SK-N-SH (cell line): ENCODE measurements at regions not wholly inside any gene's neighbourhood (a gene's known extent, or its start where the extent isn't known, plus 50 kb on each side); places are given as distances from the start of the nearest gene placed in this dataset.

Source experiments
- CTCF ChIA-PET: fragments of 300-600, 350-600 bp; formaldehyde crosslinking; extraction: SDS; loops from one replicate; lab custom pipeline; 2021; lab: Yijun Ruan, JAX
- POLR2A ChIA-PET: fragments of 350-600 bp; sonication (Branson Sonifier 250); formaldehyde crosslinking; extraction: SDS; loops from one replicate; lab custom pipeline; 2020; ENCODE audit warnings: antibody characterized with exemption, inconsistent platforms; lab: Yijun Ruan, JAX
- DNase-seq: peaks from one replicate; pipeline ENCODE4 v3.0.0; 2012
- H2AFZ ChIP-seq: fragments of 200-600 bp; sonication (generic); 2 replicates; pipeline ENCODE4 v1.8.1; 2016; ENCODE audit warnings: antibody characterized with exemption, mild to moderate bottlenecking, low read depth
- H3F3A ChIP-seq: fragments of 200-600 bp; sonication (generic); replicated peaks from 2 replicates; pipeline ENCODE3; 2016; ENCODE audit warnings: antibody characterized with exemption, mild to moderate bottlenecking; ENCODE audit not compliant: insufficient read depth
- H3K27ac ChIP-seq, 2 experiments: fragments of 200-500 bp in 1 of 2; fragments of 200-600 bp in 1 of 2; sonication (Bioruptor generic) in 1 of 2; sonication (generic), shearing (Covaris generic) in 1 of 2; 2 replicates each; pipeline versions ENCODE4 v1.5.1 to v1.6.1; 2014 to 2016; ENCODE audit warnings: low read depth in 2 of 2, inconsistent platforms in 1 of 2, low read length in 1 of 2, mild to moderate bottlenecking in 1 of 2, mixed read lengths in 1 of 2
- H3K27me3 ChIP-seq: fragments of 200-600 bp; sonication (generic), shearing (Covaris generic); 2 replicates; pipeline ENCODE4 v1.6.1; 2016; ENCODE audit warnings: mixed run types; ENCODE audit not compliant: insufficient read depth
- H3K36me3 ChIP-seq, 2 experiments: fragments of 200-500 bp in 1 of 2; fragments of 200-600 bp in 1 of 2; sonication (Bioruptor generic) in 1 of 2; sonication (generic) in 1 of 2; replicated peaks in 1 of 2; 2 replicates each; pipeline versions ENCODE3 to v1.5.1; 2014 to 2016; ENCODE audit warnings: low read length in 1 of 2, mild to moderate bottlenecking in 1 of 2; ENCODE audit not compliant: insufficient read depth in 2 of 2, control insufficient read depth in 1 of 2
- H3K4me1 ChIP-seq, 2 experiments: fragments of 200-500 bp in 1 of 2; fragments of 200-600 bp in 1 of 2; sonication (Bioruptor generic) in 1 of 2; sonication (generic), shearing (Covaris generic) in 1 of 2; 2 replicates each; pipeline versions ENCODE4 v1.5.1 to v1.6.1; 2014 to 2016; ENCODE audit warnings: low read depth in 1 of 2, low read length in 1 of 2, mixed run types in 1 of 2; ENCODE audit not compliant: insufficient read depth in 2 of 2, control insufficient read depth in 1 of 2
- H3K4me2 ChIP-seq: fragments of 200-600 bp; sonication (generic), shearing (Covaris generic); 2 replicates; pipeline ENCODE4 v1.6.1; 2017; ENCODE audit warnings: mixed run types
- H3K4me3 ChIP-seq, 2 experiments: fragments of 200-500 bp in 1 of 2; fragments of 200-600 bp in 1 of 2; sonication (Bioruptor generic) in 1 of 2; sonication (generic), shearing (Covaris generic) in 1 of 2; 2 replicates each; pipeline versions ENCODE4 v1.5.1 to v1.8.1; 2014 to 2016; ENCODE audit warnings: low read depth in 2 of 2, inconsistent platforms in 1 of 2, low read length in 1 of 2, mild to moderate bottlenecking in 1 of 2, mixed read lengths in 1 of 2, moderate library complexity in 1 of 2
- H3K79me2 ChIP-seq: fragments of 200-600 bp; sonication (generic); 2 replicates; pipeline ENCODE4 v1.8.1; 2017; ENCODE audit warnings: mild to moderate bottlenecking; ENCODE audit not compliant: insufficient read depth
- H3K9ac ChIP-seq: fragments of 200-600 bp; sonication (generic); 2 replicates; pipeline ENCODE4 v1.6.1; 2017; ENCODE audit warnings: mixed run types
- H3K9me2 ChIP-seq: fragments of 200-600 bp; sonication (generic); 2 replicates; pipeline ENCODE4 v1.6.1; 2017; ENCODE audit warnings: mixed run types
- H3K9me3 ChIP-seq: fragments of 200-600 bp; sonication (generic); 2 replicates; pipeline ENCODE4 v1.6.1; 2017; ENCODE audit warnings: mixed run types, mild to moderate bottlenecking, moderate library complexity
- H4K20me1 ChIP-seq: fragments of 200-600 bp; sonication (generic); 2 replicates; pipeline ENCODE4 v1.6.1; 2017; ENCODE audit warnings: mild to moderate bottlenecking, mixed run types; ENCODE audit not compliant: insufficient read depth
- ELF1 ChIP-seq: IDR thresholded peaks from 2 replicates; pipeline ENCODE4 v1.4.0; 2012
- EZH2phosphoT487 ChIP-seq: fragments of 200-600 bp; sonication (generic); IDR thresholded peaks from 2 replicates; pipeline ENCODE4 v1.6.1; 2017; ENCODE audit warnings: low read depth, mixed run types, mild to moderate bottlenecking, antibody characterized with exemption, moderate library complexity, borderline replicate concordance
- FOXJ3 ChIP-seq: sonication (generic); formaldehyde crosslinking; IDR thresholded peaks from 2 replicates; pipeline ENCODE4 v1.5.1; 2020; ENCODE audit warnings: mild to moderate bottlenecking, missing genetic modification reagents
- FOXM1 ChIP-seq: IDR thresholded peaks from 2 replicates; pipeline ENCODE4 v1.4.0; 2012; ENCODE audit warnings: low read depth, mild to moderate bottlenecking
- GABPA ChIP-seq: IDR thresholded peaks from 2 replicates; pipeline ENCODE4 v1.4.0; 2012; ENCODE audit warnings: low read depth, mild to moderate bottlenecking
- JUND ChIP-seq: IDR thresholded peaks from 2 replicates; pipeline ENCODE4 v1.4.0; 2012
- MEF2A ChIP-seq: IDR thresholded peaks from 2 replicates; pipeline ENCODE4 v1.4.0; 2012; ENCODE audit warnings: low read depth, borderline replicate concordance
- MXI1 ChIP-seq: IDR thresholded peaks from 2 replicates; pipeline ENCODE4 v1.6.1; 2012; ENCODE audit warnings: mild to moderate bottlenecking, low read depth, low read length, improper control_type of control experiment
- RAD21 ChIP-seq: IDR thresholded peaks from 2 replicates; pipeline ENCODE4 v1.6.1; 2012; ENCODE audit warnings: mild to moderate bottlenecking, low read length
- RFX5 ChIP-seq: IDR thresholded peaks from 2 replicates; pipeline ENCODE4 v1.6.1; 2012; ENCODE audit warnings: mild to moderate bottlenecking, improper control_type of control experiment, low read length
- SIN3A ChIP-seq: IDR thresholded peaks from 2 replicates; pipeline ENCODE4 v1.6.1; 2012; ENCODE audit warnings: low read depth, mild to moderate bottlenecking, low read length, moderate library complexity, borderline replicate concordance
- SMC3 ChIP-seq: IDR thresholded peaks from 2 replicates; pipeline ENCODE4 v1.6.1; 2012; ENCODE audit warnings: low read depth, low read length, improper control_type of control experiment
- TAF1 ChIP-seq: IDR thresholded peaks from 2 replicates; pipeline ENCODE4 v1.6.1; 2012; ENCODE audit warnings: low read depth, mild to moderate bottlenecking, low read length, moderate library complexity, borderline replicate concordance
- TEAD4 ChIP-seq: IDR thresholded peaks from 2 replicates; pipeline ENCODE4 v1.4.0; 2012; ENCODE audit warnings: mild to moderate bottlenecking, borderline replicate concordance; ENCODE audit not compliant: insufficient read depth
- WGBS: methylation state at CpG from one replicate; pipeline ENCODE4 v1.1.6; 2017; ENCODE audit warnings: low lambda C conversion rate; 5-methylcytosine and 5-hydroxymethylcytosine counted together
- TF ChIP-seq, protein P1 (sequence below): IDR thresholded peaks from 2 replicates; pipeline ENCODE4 v1.4.0; 2012; ENCODE audit warnings: low read depth, borderline replicate concordance
- TF ChIP-seq, protein P2 (sequence below): IDR thresholded peaks from 2 replicates; pipeline ENCODE4 v1.4.0; 2012; ENCODE audit warnings: low read depth, borderline replicate concordance
- TF ChIP-seq, protein P3 (sequence below): IDR thresholded peaks from 2 replicates; pipeline ENCODE4; 2012
- TF ChIP-seq, protein P4 (sequence below): fragments of 150-350 bp; IDR thresholded peaks from 2 replicates; pipeline ENCODE4 v1.6.1; 2016; ENCODE audit warnings: mild to moderate bottlenecking, low read depth, low read length
- TF ChIP-seq, protein P5 (sequence below): IDR thresholded peaks from 2 replicates; pipeline ENCODE4 v1.6.1; 2012; ENCODE audit warnings: mild to moderate bottlenecking, low read depth, low read length, moderate library complexity

DNA sequence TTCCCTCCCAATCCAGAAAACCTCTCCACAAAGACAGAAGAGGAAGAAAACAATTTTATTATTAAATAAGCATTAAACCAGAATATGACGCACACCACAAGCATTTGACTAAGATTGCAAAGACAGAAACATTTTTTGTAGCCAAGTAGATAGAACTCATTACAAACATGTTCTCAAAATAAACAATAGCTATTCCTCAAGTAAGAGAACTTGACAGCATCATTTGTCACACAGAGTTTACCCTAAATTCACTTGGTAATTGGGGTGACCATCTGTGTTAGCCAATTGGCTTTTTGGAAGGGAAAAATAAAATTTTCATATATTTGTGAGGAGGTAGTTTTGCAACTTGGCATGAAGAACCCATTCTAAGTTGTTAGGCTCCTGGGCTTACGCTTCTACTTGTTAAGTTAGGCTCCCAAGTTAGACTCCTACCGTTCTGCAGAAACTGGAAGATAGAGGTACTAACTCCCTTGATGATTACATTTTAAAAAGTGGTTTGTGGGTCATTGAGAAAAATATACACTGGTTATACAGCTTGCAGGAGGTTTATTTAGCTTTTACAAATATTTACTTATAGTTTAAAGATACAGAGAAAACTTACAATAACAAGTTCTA lies 618.6 kb upstream of the CNTNAP2 start:
- no peaks in the 10 kb centered on the region for H4K20me1 ChIP-seq
- no peak overlapping the region for H3K4me2 ChIP-seq
- TF ChIP-seq JUND (no peak), EZH2phosphoT487 (no peak), SMC3 (no peak), RAD21 (no peak), TAF1 (no peak), FOXM1 (no peak), TEAD4 (no peak), GABPA (no peak), MEF2A (no peak), SIN3A (no peak), RFX5 (no peak), FOXJ3 (CRISPR knock-in tag) (no peak), ELF1 (no peak), MXI1 (no peak)
- TF ChIP-seq, protein P1, sequence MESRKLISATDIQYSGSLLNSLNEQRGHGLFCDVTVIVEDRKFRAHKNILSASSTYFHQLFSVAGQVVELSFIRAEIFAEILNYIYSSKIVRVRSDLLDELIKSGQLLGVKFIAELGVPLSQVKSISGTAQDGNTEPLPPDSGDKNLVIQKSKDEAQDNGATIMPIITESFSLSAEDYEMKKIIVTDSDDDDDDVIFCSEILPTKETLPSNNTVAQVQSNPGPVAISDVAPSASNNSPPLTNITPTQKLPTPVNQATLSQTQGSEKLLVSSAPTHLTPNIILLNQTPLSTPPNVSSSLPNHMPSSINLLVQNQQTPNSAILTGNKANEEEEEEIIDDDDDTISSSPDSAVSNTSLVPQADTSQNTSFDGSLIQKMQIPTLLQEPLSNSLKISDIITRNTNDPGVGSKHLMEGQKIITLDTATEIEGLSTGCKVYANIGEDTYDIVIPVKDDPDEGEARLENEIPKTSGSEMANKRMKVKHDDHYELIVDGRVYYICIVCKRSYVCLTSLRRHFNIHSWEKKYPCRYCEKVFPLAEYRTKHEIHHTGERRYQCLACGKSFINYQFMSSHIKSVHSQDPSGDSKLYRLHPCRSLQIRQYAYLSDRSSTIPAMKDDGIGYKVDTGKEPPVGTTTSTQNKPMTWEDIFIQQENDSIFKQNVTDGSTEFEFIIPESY = no peak
- TF ChIP-seq, protein P2, sequence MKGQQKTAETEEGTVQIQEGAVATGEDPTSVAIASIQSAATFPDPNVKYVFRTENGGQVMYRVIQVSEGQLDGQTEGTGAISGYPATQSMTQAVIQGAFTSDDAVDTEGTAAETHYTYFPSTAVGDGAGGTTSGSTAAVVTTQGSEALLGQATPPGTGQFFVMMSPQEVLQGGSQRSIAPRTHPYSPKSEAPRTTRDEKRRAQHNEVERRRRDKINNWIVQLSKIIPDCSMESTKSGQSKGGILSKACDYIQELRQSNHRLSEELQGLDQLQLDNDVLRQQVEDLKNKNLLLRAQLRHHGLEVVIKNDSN = no peak
- TF ChIP-seq, protein P3, sequence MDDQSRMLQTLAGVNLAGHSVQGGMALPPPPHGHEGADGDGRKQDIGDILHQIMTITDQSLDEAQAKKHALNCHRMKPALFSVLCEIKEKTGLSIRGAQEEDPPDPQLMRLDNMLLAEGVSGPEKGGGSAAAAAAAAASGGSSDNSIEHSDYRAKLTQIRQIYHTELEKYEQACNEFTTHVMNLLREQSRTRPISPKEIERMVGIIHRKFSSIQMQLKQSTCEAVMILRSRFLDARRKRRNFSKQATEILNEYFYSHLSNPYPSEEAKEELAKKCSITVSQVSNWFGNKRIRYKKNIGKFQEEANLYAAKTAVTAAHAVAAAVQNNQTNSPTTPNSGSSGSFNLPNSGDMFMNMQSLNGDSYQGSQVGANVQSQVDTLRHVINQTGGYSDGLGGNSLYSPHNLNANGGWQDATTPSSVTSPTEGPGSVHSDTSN = no peak
- TF ChIP-seq, protein P4, sequence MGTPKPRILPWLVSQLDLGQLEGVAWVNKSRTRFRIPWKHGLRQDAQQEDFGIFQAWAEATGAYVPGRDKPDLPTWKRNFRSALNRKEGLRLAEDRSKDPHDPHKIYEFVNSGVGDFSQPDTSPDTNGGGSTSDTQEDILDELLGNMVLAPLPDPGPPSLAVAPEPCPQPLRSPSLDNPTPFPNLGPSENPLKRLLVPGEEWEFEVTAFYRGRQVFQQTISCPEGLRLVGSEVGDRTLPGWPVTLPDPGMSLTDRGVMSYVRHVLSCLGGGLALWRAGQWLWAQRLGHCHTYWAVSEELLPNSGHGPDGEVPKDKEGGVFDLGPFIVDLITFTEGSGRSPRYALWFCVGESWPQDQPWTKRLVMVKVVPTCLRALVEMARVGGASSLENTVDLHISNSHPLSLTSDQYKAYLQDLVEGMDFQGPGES = no peak
- TF ChIP-seq, protein P5, sequence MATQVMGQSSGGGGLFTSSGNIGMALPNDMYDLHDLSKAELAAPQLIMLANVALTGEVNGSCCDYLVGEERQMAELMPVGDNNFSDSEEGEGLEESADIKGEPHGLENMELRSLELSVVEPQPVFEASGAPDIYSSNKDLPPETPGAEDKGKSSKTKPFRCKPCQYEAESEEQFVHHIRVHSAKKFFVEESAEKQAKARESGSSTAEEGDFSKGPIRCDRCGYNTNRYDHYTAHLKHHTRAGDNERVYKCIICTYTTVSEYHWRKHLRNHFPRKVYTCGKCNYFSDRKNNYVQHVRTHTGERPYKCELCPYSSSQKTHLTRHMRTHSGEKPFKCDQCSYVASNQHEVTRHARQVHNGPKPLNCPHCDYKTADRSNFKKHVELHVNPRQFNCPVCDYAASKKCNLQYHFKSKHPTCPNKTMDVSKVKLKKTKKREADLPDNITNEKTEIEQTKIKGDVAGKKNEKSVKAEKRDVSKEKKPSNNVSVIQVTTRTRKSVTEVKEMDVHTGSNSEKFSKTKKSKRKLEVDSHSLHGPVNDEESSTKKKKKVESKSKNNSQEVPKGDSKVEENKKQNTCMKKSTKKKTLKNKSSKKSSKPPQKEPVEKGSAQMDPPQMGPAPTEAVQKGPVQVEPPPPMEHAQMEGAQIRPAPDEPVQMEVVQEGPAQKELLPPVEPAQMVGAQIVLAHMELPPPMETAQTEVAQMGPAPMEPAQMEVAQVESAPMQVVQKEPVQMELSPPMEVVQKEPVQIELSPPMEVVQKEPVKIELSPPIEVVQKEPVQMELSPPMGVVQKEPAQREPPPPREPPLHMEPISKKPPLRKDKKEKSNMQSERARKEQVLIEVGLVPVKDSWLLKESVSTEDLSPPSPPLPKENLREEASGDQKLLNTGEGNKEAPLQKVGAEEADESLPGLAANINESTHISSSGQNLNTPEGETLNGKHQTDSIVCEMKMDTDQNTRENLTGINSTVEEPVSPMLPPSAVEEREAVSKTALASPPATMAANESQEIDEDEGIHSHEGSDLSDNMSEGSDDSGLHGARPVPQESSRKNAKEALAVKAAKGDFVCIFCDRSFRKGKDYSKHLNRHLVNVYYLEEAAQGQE = no peak
- H3K9ac ChIP-seq = no peak overlapping the region
- H3F3A ChIP-seq = no peaks in the 10 kb centered on the region
- H3K27me3 ChIP-seq = no peaks in the 10 kb centered on the region
- no peak overlapping the region; the same call in 1 of the 2 replicates for H2AFZ ChIP-seq
- 0 out of 2 replicates have a peak, but pooled peaks cover 5% of the 10 kb centered on the region for H3K9me2 ChIP-seq
- no peak overlapping the region for H3K4me3 ChIP-seq
- no peak for DNase-seq
- H3K4me1 ChIP-seq = no peaks in the 10 kb centered on the region
- H3K27ac ChIP-seq = no peak overlapping the region
- H3K9me3 ChIP-seq = peaks cover 17% of the 10 kb centered on the region
- H3K79me2 ChIP-seq = no peaks in the 10 kb centered on the region
- ChIA-PET CTCF (no interaction called here), POLR2A (no interaction called here)
- no peaks in the 10 kb centered on the region for H3K36me3 ChIP-seq
- 7% methylated on average over 3 of the region's 3 CpGs for WGBS
